SK-N-SH (cell line): ENCODE measurements at regions not wholly inside any gene's neighbourhood (a gene's known extent, or its start where the extent isn't known, plus 50 kb on each side); places are given as distances from the start of the nearest gene placed in this dataset.

Experiments used
- CTCF ChIA-PET: fragments of 300-600, 350-600 bp; formaldehyde crosslinking; extraction: SDS; loops from one replicate; lab custom pipeline; 2021; lab: Yijun Ruan, JAX
- POLR2A ChIA-PET: fragments of 350-600 bp; sonication (Branson Sonifier 250); formaldehyde crosslinking; extraction: SDS; loops from one replicate; lab custom pipeline; 2020; ENCODE audit warnings: antibody characterized with exemption, inconsistent platforms; lab: Yijun Ruan, JAX
- DNase-seq: peaks from one replicate; pipeline ENCODE4 v3.0.0; 2012
- H2AFZ ChIP-seq: fragments of 200-600 bp; sonication (generic); 2 replicates; pipeline ENCODE4 v1.8.1; 2016; ENCODE audit warnings: antibody characterized with exemption, mild to moderate bottlenecking, low read depth
- H3F3A ChIP-seq: fragments of 200-600 bp; sonication (generic); replicated peaks from 2 replicates; pipeline ENCODE3; 2016; ENCODE audit warnings: antibody characterized with exemption, mild to moderate bottlenecking; ENCODE audit not compliant: insufficient read depth
- H3K27ac ChIP-seq, 2 experiments: fragments of 200-500 bp in 1 of 2; fragments of 200-600 bp in 1 of 2; sonication (Bioruptor generic) in 1 of 2; sonication (generic), shearing (Covaris generic) in 1 of 2; 2 replicates each; pipeline versions ENCODE4 v1.5.1 to v1.6.1; 2014 to 2016; ENCODE audit warnings: low read depth in 2 of 2, inconsistent platforms in 1 of 2, low read length in 1 of 2, mild to moderate bottlenecking in 1 of 2, mixed read lengths in 1 of 2
- H3K27me3 ChIP-seq: fragments of 200-600 bp; sonication (generic), shearing (Covaris generic); 2 replicates; pipeline ENCODE4 v1.6.1; 2016; ENCODE audit warnings: mixed run types; ENCODE audit not compliant: insufficient read depth
- H3K36me3 ChIP-seq, 2 experiments: fragments of 200-500 bp in 1 of 2; fragments of 200-600 bp in 1 of 2; sonication (Bioruptor generic) in 1 of 2; sonication (generic) in 1 of 2; replicated peaks in 1 of 2; 2 replicates each; pipeline versions ENCODE3 to v1.5.1; 2014 to 2016; ENCODE audit warnings: low read length in 1 of 2, mild to moderate bottlenecking in 1 of 2; ENCODE audit not compliant: insufficient read depth in 2 of 2, control insufficient read depth in 1 of 2
- H3K4me1 ChIP-seq, 2 experiments: fragments of 200-500 bp in 1 of 2; fragments of 200-600 bp in 1 of 2; sonication (Bioruptor generic) in 1 of 2; sonication (generic), shearing (Covaris generic) in 1 of 2; 2 replicates each; pipeline versions ENCODE4 v1.5.1 to v1.6.1; 2014 to 2016; ENCODE audit warnings: low read depth in 1 of 2, low read length in 1 of 2, mixed run types in 1 of 2; ENCODE audit not compliant: insufficient read depth in 2 of 2, control insufficient read depth in 1 of 2
- H3K4me2 ChIP-seq: fragments of 200-600 bp; sonication (generic), shearing (Covaris generic); 2 replicates; pipeline ENCODE4 v1.6.1; 2017; ENCODE audit warnings: mixed run types
- H3K4me3 ChIP-seq, 2 experiments: fragments of 200-500 bp in 1 of 2; fragments of 200-600 bp in 1 of 2; sonication (Bioruptor generic) in 1 of 2; sonication (generic), shearing (Covaris generic) in 1 of 2; 2 replicates each; pipeline versions ENCODE4 v1.5.1 to v1.8.1; 2014 to 2016; ENCODE audit warnings: low read depth in 2 of 2, inconsistent platforms in 1 of 2, low read length in 1 of 2, mild to moderate bottlenecking in 1 of 2, mixed read lengths in 1 of 2, moderate library complexity in 1 of 2
- H3K79me2 ChIP-seq: fragments of 200-600 bp; sonication (generic); 2 replicates; pipeline ENCODE4 v1.8.1; 2017; ENCODE audit warnings: mild to moderate bottlenecking; ENCODE audit not compliant: insufficient read depth
- H3K9ac ChIP-seq: fragments of 200-600 bp; sonication (generic); 2 replicates; pipeline ENCODE4 v1.6.1; 2017; ENCODE audit warnings: mixed run types
- H3K9me2 ChIP-seq: fragments of 200-600 bp; sonication (generic); 2 replicates; pipeline ENCODE4 v1.6.1; 2017; ENCODE audit warnings: mixed run types
- H3K9me3 ChIP-seq: fragments of 200-600 bp; sonication (generic); 2 replicates; pipeline ENCODE4 v1.6.1; 2017; ENCODE audit warnings: mixed run types, mild to moderate bottlenecking, moderate library complexity
- H4K20me1 ChIP-seq: fragments of 200-600 bp; sonication (generic); 2 replicates; pipeline ENCODE4 v1.6.1; 2017; ENCODE audit warnings: mild to moderate bottlenecking, mixed run types; ENCODE audit not compliant: insufficient read depth
- EP300 ChIP-seq, 2 experiments: IDR thresholded peaks; 2 replicates each; pipeline versions ENCODE4 v1.4.0 to v1.6.1; 2012; ENCODE audit warnings: borderline replicate concordance in 1 of 2, low read depth in 1 of 2, low read length in 1 of 2
- EZH2phosphoT487 ChIP-seq: fragments of 200-600 bp; sonication (generic); IDR thresholded peaks from 2 replicates; pipeline ENCODE4 v1.6.1; 2017; ENCODE audit warnings: low read depth, mixed run types, mild to moderate bottlenecking, antibody characterized with exemption, moderate library complexity, borderline replicate concordance
- FOSL2 ChIP-seq: IDR thresholded peaks from 2 replicates; pipeline ENCODE4 v1.4.0; 2012; ENCODE audit warnings: low read depth, mild to moderate bottlenecking, moderate library complexity, borderline replicate concordance
- FOXM1 ChIP-seq: IDR thresholded peaks from 2 replicates; pipeline ENCODE4 v1.4.0; 2012; ENCODE audit warnings: low read depth, mild to moderate bottlenecking
- NFIC ChIP-seq: IDR thresholded peaks from 2 replicates; pipeline ENCODE4 v1.4.0; 2012; ENCODE audit warnings: borderline replicate concordance
- POLR2AphosphoS5 ChIP-seq: IDR thresholded peaks from 2 replicates; pipeline ENCODE4 v1.6.1; 2012; ENCODE audit warnings: low read depth, low read length
- SIN3A ChIP-seq: IDR thresholded peaks from 2 replicates; pipeline ENCODE4 v1.6.1; 2012; ENCODE audit warnings: low read depth, mild to moderate bottlenecking, low read length, moderate library complexity, borderline replicate concordance
- SMC3 ChIP-seq: IDR thresholded peaks from 2 replicates; pipeline ENCODE4 v1.6.1; 2012; ENCODE audit warnings: low read depth, low read length, improper control_type of control experiment
- TEAD4 ChIP-seq: IDR thresholded peaks from 2 replicates; pipeline ENCODE4 v1.4.0; 2012; ENCODE audit warnings: mild to moderate bottlenecking, borderline replicate concordance; ENCODE audit not compliant: insufficient read depth
- YY1 ChIP-seq: IDR thresholded peaks from 2 replicates; pipeline ENCODE4 v1.4.0; 2012; ENCODE audit warnings: low read depth, mild to moderate bottlenecking
- WGBS: methylation state at CpG from one replicate; pipeline ENCODE4 v1.1.6; 2017; ENCODE audit warnings: low lambda C conversion rate; 5-methylcytosine and 5-hydroxymethylcytosine counted together
- TF ChIP-seq, protein P1 (sequence below): fragments of 200-600 bp; sonication (generic); IDR thresholded peaks from 2 replicates; pipeline ENCODE4 v1.6.1; 2017; ENCODE audit warnings: antibody characterized with exemption, mild to moderate bottlenecking, moderate library complexity
- TF ChIP-seq, protein P2 (sequence below): IDR thresholded peaks from 2 replicates; pipeline ENCODE4 v1.4.0; 2012; ENCODE audit warnings: low read depth

DNA sequence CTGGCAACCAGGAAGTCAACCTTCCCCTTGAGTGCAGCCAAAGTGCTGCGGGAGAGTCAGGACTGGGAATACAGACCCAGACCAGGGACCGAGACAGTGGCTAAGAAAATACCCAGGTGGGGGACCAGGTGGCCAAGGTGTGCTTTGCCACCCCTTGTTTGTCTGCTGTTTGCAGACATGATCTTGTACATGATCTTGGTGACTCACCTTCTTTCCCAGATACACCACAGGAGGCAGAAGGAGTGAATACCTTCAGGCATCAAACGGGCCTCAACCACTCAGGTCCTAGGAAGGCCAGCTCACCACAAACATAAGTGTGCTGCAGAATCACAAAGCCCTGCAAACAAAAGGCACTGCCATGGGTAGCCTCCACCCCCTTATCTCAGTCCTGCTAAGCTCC, 62.0 kb downstream of the CNGA2 start:
- Histone ChIP-seq H3K27ac (no peak overlapping the region), H3K79me2 (no peaks in the 10 kb centered on the region)
- no peak for TF ChIP-seq TEAD4
- TF ChIP-seq, all 33 proteins: peak for 0
- no peaks in the 10 kb centered on the region for H3K4me1 ChIP-seq
- 0% methylated on average over 2 of the region's 3 CpGs for WGBS
- no peak overlapping the region for H3K4me2 ChIP-seq
- H3K27me3 ChIP-seq: peaks cover 12% of the 10 kb centered on the region
- no peaks in the 10 kb centered on the region for H4K20me1 ChIP-seq
- no peaks in the 10 kb centered on the region for H3K9me3 ChIP-seq
- no peak overlapping the region for H2AFZ ChIP-seq
- H3K36me3 ChIP-seq: no peaks in the 10 kb centered on the region
- DNase-seq: no peak
- H3K9ac ChIP-seq: no peak overlapping the region
- ChIA-PET CTCF (no interaction called here), POLR2A (no interaction called here)
- no peaks in the 10 kb centered on the region for H3F3A ChIP-seq
- H3K9me2 ChIP-seq: no peaks in the 10 kb centered on the region
- H3K4me3 ChIP-seq: no peak overlapping the region

DNA sequence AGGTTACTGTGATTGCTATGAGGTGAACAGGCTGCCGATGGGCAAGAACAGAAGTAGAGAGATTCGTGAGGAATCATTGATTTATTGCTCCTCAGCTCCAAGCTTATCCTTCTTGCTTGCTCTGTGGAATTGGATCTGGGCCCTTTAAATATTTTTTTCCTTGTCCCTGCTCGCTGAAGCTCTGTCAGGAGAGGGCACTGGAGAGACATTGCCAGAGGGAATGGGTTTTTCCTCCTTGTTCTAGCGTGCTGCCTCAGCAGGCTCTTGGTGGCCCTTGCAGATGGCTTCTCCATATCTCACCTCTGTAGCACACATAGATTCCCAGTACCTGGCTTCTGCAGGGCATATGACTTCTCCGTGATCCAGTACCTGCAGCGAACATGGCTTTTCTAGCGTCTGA, 67.4 kb downstream of the CNGA2 start:
- Histone ChIP-seq H3K9ac (no peak overlapping the region), H3K9me3 (no peaks in the 10 kb centered on the region), H3K4me2 (no peak overlapping the region), H3K27ac (no peak overlapping the region), H3K79me2 (no peaks in the 10 kb centered on the region), H3K4me1 (no peaks in the 10 kb centered on the region), H3K4me3 (no peak overlapping the region), H3K9me2 (no peaks in the 10 kb centered on the region), H3F3A (no peaks in the 10 kb centered on the region), H4K20me1 (no peaks in the 10 kb centered on the region), H2AFZ (no peak overlapping the region), H3K36me3 (no peaks in the 10 kb centered on the region), H3K27me3 (no peaks in the 10 kb centered on the region; the same call in 1 of the 2 replicates)
- CTCF ChIA-PET: interaction anchor here (1.2 kb wide), 1 partner anchor 10 kb away, joined by 4 read pairs; no protein-coding TSS in a partner anchor
- POLR2A ChIA-PET: no interaction called here
- TF ChIP-seq, protein P1, sequence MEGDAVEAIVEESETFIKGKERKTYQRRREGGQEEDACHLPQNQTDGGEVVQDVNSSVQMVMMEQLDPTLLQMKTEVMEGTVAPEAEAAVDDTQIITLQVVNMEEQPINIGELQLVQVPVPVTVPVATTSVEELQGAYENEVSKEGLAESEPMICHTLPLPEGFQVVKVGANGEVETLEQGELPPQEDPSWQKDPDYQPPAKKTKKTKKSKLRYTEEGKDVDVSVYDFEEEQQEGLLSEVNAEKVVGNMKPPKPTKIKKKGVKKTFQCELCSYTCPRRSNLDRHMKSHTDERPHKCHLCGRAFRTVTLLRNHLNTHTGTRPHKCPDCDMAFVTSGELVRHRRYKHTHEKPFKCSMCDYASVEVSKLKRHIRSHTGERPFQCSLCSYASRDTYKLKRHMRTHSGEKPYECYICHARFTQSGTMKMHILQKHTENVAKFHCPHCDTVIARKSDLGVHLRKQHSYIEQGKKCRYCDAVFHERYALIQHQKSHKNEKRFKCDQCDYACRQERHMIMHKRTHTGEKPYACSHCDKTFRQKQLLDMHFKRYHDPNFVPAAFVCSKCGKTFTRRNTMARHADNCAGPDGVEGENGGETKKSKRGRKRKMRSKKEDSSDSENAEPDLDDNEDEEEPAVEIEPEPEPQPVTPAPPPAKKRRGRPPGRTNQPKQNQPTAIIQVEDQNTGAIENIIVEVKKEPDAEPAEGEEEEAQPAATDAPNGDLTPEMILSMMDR: peak; percentile 31
- TF ChIP-seq EZH2phosphoT487: no peak
- no peak for DNase-seq
- WGBS: 2% methylated on average over 6 of the region's 7 CpGs

DNA sequence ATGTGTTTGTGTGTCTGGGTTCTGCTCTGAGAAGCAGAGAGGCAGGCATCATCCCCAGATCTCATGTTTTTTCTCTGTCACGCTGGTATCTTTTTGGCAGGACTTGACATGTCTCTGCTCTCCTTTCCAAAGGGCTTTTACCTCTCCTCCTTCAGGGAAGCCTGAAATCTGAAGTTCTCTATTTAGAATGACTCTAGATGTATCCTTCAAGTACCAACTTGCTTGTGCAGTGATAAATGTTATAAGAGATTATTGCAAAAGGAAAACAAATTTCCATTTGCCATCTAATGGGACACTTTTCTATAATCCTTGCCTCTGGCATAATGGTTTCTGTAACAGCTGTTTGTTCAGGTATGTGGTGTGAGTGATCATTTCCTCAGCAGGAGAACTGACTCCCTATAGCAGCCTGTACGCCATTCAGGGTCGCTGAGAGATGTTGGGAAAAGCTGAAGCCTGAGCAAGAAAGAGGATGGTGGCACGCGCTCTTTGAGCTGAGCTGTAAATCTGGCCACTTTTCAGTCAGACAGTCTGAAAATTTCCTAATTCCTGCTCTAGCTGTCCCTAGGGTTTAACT, 72.5 kb downstream of the CNGA2 start:
- Histone ChIP-seq H3K4me3 (no peak overlapping the region), H3F3A (no peaks in the 10 kb centered on the region), H3K9me2 (no peaks in the 10 kb centered on the region), H3K27ac (no peak overlapping the region), H4K20me1 (no peaks in the 10 kb centered on the region), H3K9ac (no peak overlapping the region), H2AFZ (no peak overlapping the region), H3K9me3 (no peaks in the 10 kb centered on the region), H3K4me2 (no peak overlapping the region), H3K4me1 (no peaks in the 10 kb centered on the region), H3K79me2 (no peaks in the 10 kb centered on the region), H3K36me3 (no peaks in the 10 kb centered on the region), H3K27me3 (peaks cover 9% of the 10 kb centered on the region; the same call in 1 of the 2 replicates)
- 16% methylated on average over 5 of the region's 5 CpGs for WGBS
- ChIA-PET CTCF (no interaction called here), POLR2A (no interaction called here)
- no peak for TF ChIP-seq FOXM1
- no peak for TF ChIP-seq FOSL2
- TF ChIP-seq SMC3: no peak
- no peak for TF ChIP-seq POLR2AphosphoS5
- TF ChIP-seq, protein P2, sequence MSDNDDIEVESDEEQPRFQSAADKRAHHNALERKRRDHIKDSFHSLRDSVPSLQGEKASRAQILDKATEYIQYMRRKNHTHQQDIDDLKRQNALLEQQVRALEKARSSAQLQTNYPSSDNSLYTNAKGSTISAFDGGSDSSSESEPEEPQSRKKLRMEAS: no peak
- TF ChIP-seq NFIC: no peak
- no peak for TF ChIP-seq EP300 (IDR thresholded peaks at IDR 0.05; ENCODE audit: borderline replicate concordance in 1 of 2, low read depth in 1 of 2, low read length in 1 of 2)
- TF ChIP-seq SIN3A: no peak
- no peak for TF ChIP-seq YY1
- no peak for DNase-seq
